ENCODE measurements at regions not wholly inside any gene's neighbourhood (a gene's known extent, or its start where the extent isn't known, plus 50 kb on each side); places are given as distances from the start of the nearest gene placed in this dataset.

DNA sequence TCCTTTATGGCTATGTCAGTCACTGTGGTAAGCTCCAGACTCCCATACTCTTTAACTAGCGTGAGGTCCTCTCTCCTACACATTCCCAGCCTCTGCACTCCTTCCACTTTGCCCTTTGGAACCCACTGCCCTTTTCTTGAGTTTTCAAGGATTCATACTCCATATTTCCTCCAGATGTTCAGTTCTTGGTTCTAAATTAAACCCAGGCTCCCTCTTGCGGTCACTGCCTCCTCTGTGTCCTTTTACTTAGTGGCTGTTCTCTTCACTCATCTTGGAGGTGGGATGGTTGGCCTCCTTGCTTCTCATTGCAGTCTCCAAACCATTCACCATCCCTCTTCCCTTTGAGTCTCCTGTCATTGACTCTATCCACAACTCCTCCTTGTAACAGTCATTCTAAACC lies 208.1 kb downstream of the TGFB2 start:
- ChIA-PET CTCF (ENCODE audit: unreplicated experiment) (no interaction called here), POLR2A (interaction anchor here (0.7 kb wide), 1 partner anchor 9 kb away, joined by 3 read pairs; no protein-coding TSS in a partner anchor)
- H3K9me3 ChIP-seq (ENCODE audit: low read length), result no peaks in the 10 kb centered on the region
- no peaks in the 10 kb centered on the region for H4K20me1 ChIP-seq (ENCODE audit: insufficient read depth, low read length)
- no peak overlapping the region for H2AFZ ChIP-seq (ENCODE audit: low read length)
- TF ChIP-seq, protein P1, sequence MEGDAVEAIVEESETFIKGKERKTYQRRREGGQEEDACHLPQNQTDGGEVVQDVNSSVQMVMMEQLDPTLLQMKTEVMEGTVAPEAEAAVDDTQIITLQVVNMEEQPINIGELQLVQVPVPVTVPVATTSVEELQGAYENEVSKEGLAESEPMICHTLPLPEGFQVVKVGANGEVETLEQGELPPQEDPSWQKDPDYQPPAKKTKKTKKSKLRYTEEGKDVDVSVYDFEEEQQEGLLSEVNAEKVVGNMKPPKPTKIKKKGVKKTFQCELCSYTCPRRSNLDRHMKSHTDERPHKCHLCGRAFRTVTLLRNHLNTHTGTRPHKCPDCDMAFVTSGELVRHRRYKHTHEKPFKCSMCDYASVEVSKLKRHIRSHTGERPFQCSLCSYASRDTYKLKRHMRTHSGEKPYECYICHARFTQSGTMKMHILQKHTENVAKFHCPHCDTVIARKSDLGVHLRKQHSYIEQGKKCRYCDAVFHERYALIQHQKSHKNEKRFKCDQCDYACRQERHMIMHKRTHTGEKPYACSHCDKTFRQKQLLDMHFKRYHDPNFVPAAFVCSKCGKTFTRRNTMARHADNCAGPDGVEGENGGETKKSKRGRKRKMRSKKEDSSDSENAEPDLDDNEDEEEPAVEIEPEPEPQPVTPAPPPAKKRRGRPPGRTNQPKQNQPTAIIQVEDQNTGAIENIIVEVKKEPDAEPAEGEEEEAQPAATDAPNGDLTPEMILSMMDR (conservative IDR thresholded peaks at IDR 0.05; ENCODE audit: low read length), result no peak
- TF ChIP-seq EZH2phosphoT487 (IDR thresholded peaks at IDR 0.05; ENCODE audit: borderline replicate concordance, low read depth, low read length), result no peak
- H3K9me2 ChIP-seq (ENCODE audit: insufficient read depth, low read length), result no peaks in the 10 kb centered on the region
- H3K27ac ChIP-seq (ENCODE audit: low read depth, low read length, poor library complexity, severe bottlenecking), result no peak overlapping the region
- intact Hi-C loops (cut with micrococcal nuclease; ENCODE audit: unreplicated experiment), result no loop called here
- no peak overlapping the region for H3K4me2 ChIP-seq (ENCODE audit: low read length)
- H3K36me3 ChIP-seq (ENCODE audit: insufficient read depth, low read length), result no peaks in the 10 kb centered on the region
- DNase-seq (ENCODE audit: low spot score), result no peak
- H3K4me1 ChIP-seq (ENCODE audit: insufficient read depth, low read length, poor library complexity, severe bottlenecking), result no peaks in the 10 kb centered on the region
- H3K4me3 ChIP-seq (ENCODE audit: low read depth, low read length, poor library complexity, severe bottlenecking), result no peak overlapping the region
- no peaks in the 10 kb centered on the region for H3K79me2 ChIP-seq (ENCODE audit: insufficient read depth, low read depth, low read length)
- BruUV-seq (replicated peaks), result no TSS peak

DNA sequence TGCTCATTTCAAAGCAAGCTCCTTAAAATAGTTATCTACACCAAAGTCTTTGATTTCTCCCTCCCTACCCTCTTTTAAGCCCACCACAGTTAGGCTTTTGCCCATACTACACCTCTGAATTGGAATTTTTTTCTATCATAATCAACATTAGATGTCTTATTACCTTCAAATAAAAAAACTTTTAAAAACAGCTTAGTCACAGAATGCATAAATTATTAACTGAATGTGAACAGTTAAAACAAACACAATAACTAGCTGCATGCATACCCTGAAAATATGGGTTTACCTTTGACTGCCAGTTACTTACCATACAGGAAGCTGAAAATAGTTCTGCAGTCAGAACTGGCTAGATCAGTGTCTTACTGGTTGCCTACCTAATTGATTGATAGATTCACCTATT lies 210.9 kb downstream of the TGFB2 start:
- Histone ChIP-seq H3K79me2 (ENCODE audit: insufficient read depth, low read depth, low read length) (no peaks in the 10 kb centered on the region), H3K4me2 (ENCODE audit: low read length) (no peak overlapping the region), H3K4me1 (ENCODE audit: insufficient read depth, low read length, poor library complexity, severe bottlenecking) (no peaks in the 10 kb centered on the region), H4K20me1 (ENCODE audit: insufficient read depth, low read length) (no peaks in the 10 kb centered on the region), H3K9me2 (ENCODE audit: insufficient read depth, low read length) (no peaks in the 10 kb centered on the region), H3K27ac (ENCODE audit: low read depth, low read length, poor library complexity, severe bottlenecking) (no peak overlapping the region), H3K4me3 (ENCODE audit: low read depth, low read length, poor library complexity, severe bottlenecking) (no peak overlapping the region), H3K9me3 (ENCODE audit: low read length) (no peaks in the 10 kb centered on the region), H3K36me3 (ENCODE audit: insufficient read depth, low read length) (no peaks in the 10 kb centered on the region), H2AFZ (ENCODE audit: low read length) (no peak overlapping the region)
- no peak for DNase-seq (ENCODE audit: low spot score)
- no TSS peak for BruUV-seq (replicated peaks)
- intact Hi-C loops (cut with micrococcal nuclease; ENCODE audit: unreplicated experiment), result no loop called here
- POLR2A ChIA-PET, result no interaction called here
- TF ChIP-seq, protein P1 (conservative IDR thresholded peaks at IDR 0.05; ENCODE audit: low read length), result no peak
- TF ChIP-seq EZH2phosphoT487 (IDR thresholded peaks at IDR 0.05; ENCODE audit: borderline replicate concordance, low read depth, low read length), result no peak
- CTCF ChIA-PET (ENCODE audit: unreplicated experiment), result no interaction called here

DNA sequence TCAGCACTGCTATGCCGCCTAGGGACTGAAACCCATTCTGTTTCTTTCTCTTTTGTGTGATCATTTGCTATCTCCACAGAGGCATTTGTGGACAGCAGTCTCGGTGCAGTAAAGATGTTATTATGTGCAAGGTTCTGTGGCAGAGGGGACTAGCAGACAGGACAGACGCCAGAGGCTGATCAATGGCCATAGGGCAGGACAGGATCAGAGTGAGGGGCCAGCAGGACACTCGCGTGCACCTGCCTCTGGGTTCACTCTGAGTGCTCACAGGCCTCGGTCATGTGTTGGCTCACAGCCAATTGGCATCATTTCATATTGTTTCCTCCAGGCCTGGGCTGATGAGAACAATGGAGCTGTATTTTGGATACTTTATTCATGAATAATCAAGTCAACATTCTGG lies 212.6 kb downstream of the TGFB2 start:
- POLR2A ChIA-PET, result no interaction called here
- no peak overlapping the region for H3K4me3 ChIP-seq (ENCODE audit: low read depth, low read length, poor library complexity, severe bottlenecking)
- no peak for TF ChIP-seq EZH2phosphoT487 (IDR thresholded peaks at IDR 0.05; ENCODE audit: borderline replicate concordance, low read depth, low read length)
- TF ChIP-seq, protein P1 (conservative IDR thresholded peaks at IDR 0.05; ENCODE audit: low read length), result no peak
- H3K9me3 ChIP-seq (ENCODE audit: low read length), result no peaks in the 10 kb centered on the region
- intact Hi-C loops (cut with micrococcal nuclease; ENCODE audit: unreplicated experiment), result no loop called here
- H4K20me1 ChIP-seq (ENCODE audit: insufficient read depth, low read length), result no peaks in the 10 kb centered on the region
- no peaks in the 10 kb centered on the region for H3K79me2 ChIP-seq (ENCODE audit: insufficient read depth, low read depth, low read length)
- no peak for DNase-seq (ENCODE audit: low spot score)
- H3K9me2 ChIP-seq (ENCODE audit: insufficient read depth, low read length), result no peaks in the 10 kb centered on the region
- no peak overlapping the region for H3K4me2 ChIP-seq (ENCODE audit: low read length)
- no peak overlapping the region for H2AFZ ChIP-seq (ENCODE audit: low read length)
- no peaks in the 10 kb centered on the region for H3K4me1 ChIP-seq (ENCODE audit: insufficient read depth, low read length, poor library complexity, severe bottlenecking)
- no peak overlapping the region for H3K27ac ChIP-seq (ENCODE audit: low read depth, low read length, poor library complexity, severe bottlenecking)
- H3K36me3 ChIP-seq (ENCODE audit: insufficient read depth, low read length), result no peaks in the 10 kb centered on the region
- BruUV-seq (replicated peaks), result no TSS peak
- CTCF ChIA-PET (ENCODE audit: unreplicated experiment), result no interaction called here

Data from OCI-LY7 (cell line).